Left ventricle myocardium inferior (tissue), 1 donor: ENCODE measurements at regions not wholly inside any gene's neighbourhood (a gene's known extent, or its start where the extent isn't known, plus 50 kb on each side); places are given as distances from the start of the nearest gene placed in this dataset.

Source experiments
- DNase-seq: peaks from one replicate; pipeline ENCODE4 v3.0.0-alpha.2; 2020
- H3K27ac ChIP-seq: fragments of 200-600 bp; replicated peaks from 2 replicates; pipeline ENCODE4 v1.8.0; 2021
- H3K27me3 ChIP-seq: fragments of 200-600 bp; 2 replicates; pipeline ENCODE4 v1.8.0; 2021; ENCODE audit warnings: low read depth
- H3K36me3 ChIP-seq: fragments of 200-600 bp; 2 replicates; pipeline ENCODE4 v1.8.0; 2021
- H3K4me1 ChIP-seq: fragments of 200-600 bp; 2 replicates; pipeline ENCODE4 v1.8.0; 2021
- H3K4me3 ChIP-seq: fragments of 200-600 bp; 2 replicates; pipeline ENCODE4 v1.8.0; 2021; ENCODE audit warnings: mild to moderate bottlenecking, moderate library complexity
- H3K9me3 ChIP-seq: fragments of 200-600 bp; replicated peaks from 2 replicates; pipeline ENCODE4 v1.8.0; 2021
- intact Hi-C: fragments of 100-400 bp; cut with micrococcal nuclease; formaldehyde crosslinking; loops from one replicate; pipeline ENCODE4 v1.11.0; 2022
- TF ChIP-seq, protein P1 (sequence below): fragments of 200-600 bp; IDR thresholded peaks from 2 replicates; pipeline ENCODE4 v1.8.0; 2021; ENCODE audit warnings: antibody characterized with exemption, mild to moderate bottlenecking, borderline replicate concordance
- donor health status: DM: no; HTN: yes; CAD: no; lungs with severe emphysema.

DNA sequence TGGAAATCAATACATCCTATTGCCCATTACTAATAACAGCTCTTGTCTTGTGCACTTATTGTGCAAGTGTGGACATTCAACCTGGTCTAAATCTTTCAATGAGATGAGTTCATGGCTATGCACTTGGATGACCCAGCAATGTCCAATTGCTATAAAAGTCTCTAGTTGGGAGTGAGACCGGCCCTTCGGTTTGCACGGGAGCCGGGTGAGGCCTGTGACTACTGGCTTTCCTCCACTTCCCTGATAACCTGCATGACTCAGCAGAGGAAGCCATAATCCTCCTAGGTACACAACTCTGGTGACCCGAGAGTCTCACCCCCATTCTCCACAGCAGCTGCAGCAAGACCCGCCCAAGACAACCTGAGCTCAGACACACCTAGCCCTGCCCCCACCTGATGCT lies 135.9 kb upstream of the PAX6 start:
- no peak for DNase-seq
- Histone ChIP-seq H3K27me3 (no peaks in the 10 kb centered on the region), H3K9me3 (no peaks in the 10 kb centered on the region), H3K36me3 (no peaks in the 10 kb centered on the region), H3K4me1 (no peaks in the 10 kb centered on the region), H3K27ac (no peak overlapping the region), H3K4me3 (no peak overlapping the region)
- TF ChIP-seq, protein P1, sequence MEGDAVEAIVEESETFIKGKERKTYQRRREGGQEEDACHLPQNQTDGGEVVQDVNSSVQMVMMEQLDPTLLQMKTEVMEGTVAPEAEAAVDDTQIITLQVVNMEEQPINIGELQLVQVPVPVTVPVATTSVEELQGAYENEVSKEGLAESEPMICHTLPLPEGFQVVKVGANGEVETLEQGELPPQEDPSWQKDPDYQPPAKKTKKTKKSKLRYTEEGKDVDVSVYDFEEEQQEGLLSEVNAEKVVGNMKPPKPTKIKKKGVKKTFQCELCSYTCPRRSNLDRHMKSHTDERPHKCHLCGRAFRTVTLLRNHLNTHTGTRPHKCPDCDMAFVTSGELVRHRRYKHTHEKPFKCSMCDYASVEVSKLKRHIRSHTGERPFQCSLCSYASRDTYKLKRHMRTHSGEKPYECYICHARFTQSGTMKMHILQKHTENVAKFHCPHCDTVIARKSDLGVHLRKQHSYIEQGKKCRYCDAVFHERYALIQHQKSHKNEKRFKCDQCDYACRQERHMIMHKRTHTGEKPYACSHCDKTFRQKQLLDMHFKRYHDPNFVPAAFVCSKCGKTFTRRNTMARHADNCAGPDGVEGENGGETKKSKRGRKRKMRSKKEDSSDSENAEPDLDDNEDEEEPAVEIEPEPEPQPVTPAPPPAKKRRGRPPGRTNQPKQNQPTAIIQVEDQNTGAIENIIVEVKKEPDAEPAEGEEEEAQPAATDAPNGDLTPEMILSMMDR = no peak
- intact Hi-C loops = no loop called here

DNA sequence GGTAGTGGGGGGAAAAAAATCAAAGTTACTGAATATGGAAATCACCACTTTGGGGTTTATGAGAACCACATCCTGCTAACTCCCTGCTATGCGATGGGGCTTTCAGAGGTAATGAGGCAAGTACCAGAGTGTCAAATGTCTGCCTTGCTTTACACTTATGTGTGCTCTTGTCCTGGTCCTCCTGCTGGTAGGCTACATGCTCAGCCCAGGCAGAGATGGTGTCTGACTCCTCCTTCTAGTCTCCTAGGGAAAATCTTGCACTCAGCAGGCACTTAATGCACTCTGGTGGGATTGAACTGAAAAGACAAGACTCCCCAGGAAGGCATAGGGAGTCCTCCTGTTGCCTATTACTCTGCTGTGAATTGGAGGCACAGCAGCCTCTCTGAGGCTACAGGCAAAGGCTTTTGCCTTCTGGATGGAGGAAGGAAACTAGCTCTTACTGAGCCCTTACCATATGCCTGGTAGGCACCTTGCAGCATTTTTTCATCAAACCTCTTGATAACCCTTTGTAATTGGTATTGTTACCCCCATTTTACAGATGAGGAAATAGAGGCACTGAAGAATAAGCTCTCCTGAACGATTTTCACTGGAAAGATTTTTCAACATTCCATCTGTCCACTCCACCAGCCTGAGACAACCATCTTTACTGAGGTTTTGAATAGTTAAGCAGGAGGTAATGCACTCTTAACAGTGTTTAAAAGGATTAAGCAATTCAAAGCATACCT lies 132.1 kb upstream of the PAX6 start:
- H3K4me1 ChIP-seq = peaks cover 27% of the 10 kb centered on the region
- H3K9me3 ChIP-seq = no peaks in the 10 kb centered on the region
- no peak overlapping the region for H3K27ac ChIP-seq
- no peaks in the 10 kb centered on the region for H3K36me3 ChIP-seq
- intact Hi-C loops = no loop called here
- TF ChIP-seq, protein P1 = no peak
- H3K27me3 ChIP-seq = no peaks in the 10 kb centered on the region
- DNase-seq = no peak
- H3K4me3 ChIP-seq = no peak overlapping the region

- intact Hi-C loops = no loop called here
- TF ChIP-seq, protein P1 = no peak
- H3K27ac ChIP-seq = peak overlapping the region; percentile 79
- no peak overlapping the region for H3K4me3 ChIP-seq
- H3K27me3 ChIP-seq = no peaks in the 10 kb centered on the region
- DNase-seq = peak; percentile 62
- no peaks in the 10 kb centered on the region for H3K36me3 ChIP-seq
- no peaks in the 10 kb centered on the region for H3K9me3 ChIP-seq
- peaks cover 27% of the 10 kb centered on the region for H3K4me1 ChIP-seq
Measured at GRCh38 chr11:31940371-31941037, 129.4 kb upstream of the PAX6 start.

GRCh38 chr11:31939004-31939403 lies 127.9 kb upstream of the PAX6 start:
- H3K27me3 ChIP-seq = no peaks in the 10 kb centered on the region
- TF ChIP-seq, protein P1 = no peak
- DNase-seq = no peak
- H3K9me3 ChIP-seq = no peaks in the 10 kb centered on the region
- intact Hi-C loops = no loop called here
- peak overlapping the region; percentile 79 for H3K27ac ChIP-seq
- no peaks in the 10 kb centered on the region for H3K36me3 ChIP-seq
- H3K4me1 ChIP-seq = peaks cover 27% of the 10 kb centered on the region
- no peak overlapping the region for H3K4me3 ChIP-seq

GRCh38 chr11:31936312-31936711 lies 125.2 kb upstream of the PAX6 start:
- Histone ChIP-seq H3K27ac (no peak overlapping the region), H3K27me3 (peaks cover 12% of the 10 kb centered on the region), H3K9me3 (no peaks in the 10 kb centered on the region), H3K36me3 (no peaks in the 10 kb centered on the region), H3K4me3 (no peak overlapping the region), H3K4me1 (peaks cover 39% of the 10 kb centered on the region)
- DNase-seq = no peak
- TF ChIP-seq, protein P1 = no peak
- intact Hi-C loops = no loop called here
